ENCODE measurements at regions not wholly inside any gene's neighbourhood (a gene's known extent, or its start where the extent isn't known, plus 50 kb on each side); places are given as distances from the start of the nearest gene placed in this dataset.
A peak's percentile ranks its signal among the peaks of the same experiment; 100 is the strongest.

DNA sequence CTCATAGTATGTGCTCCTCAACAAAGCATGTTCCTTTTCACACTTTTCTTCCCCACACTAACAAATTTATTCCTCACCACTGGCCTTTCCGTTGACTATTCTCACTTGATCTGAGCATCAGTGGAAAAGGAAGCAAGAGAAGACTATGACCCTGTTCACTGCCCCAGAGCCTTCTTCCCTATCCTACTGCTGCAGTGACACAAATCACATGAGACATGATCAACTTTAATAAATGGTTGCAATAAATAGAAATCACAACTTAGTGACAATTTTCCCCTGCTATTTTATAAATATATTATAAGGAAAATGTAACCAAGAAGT, 438.7 kb upstream of the SOX9 start:
- DNase-seq, result no peak

DNA sequence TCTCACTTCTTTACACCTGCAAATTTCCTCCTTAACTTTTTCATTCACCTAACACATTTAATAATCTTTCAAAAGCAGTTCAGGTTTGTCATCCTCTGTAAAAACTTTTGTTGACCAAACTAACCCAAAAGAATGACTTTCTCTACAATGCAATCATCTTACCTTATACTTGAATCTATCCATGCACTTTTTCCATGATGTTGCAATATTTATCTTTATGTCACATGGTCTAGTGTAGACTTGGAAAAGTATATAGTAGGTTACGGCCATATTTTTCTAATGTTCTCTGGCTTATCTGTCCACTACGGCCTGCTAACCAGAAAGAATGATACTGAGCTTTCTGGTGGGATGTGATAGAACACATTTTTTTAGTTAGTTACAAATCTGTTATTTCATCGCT, 431.0 kb upstream of the SOX9 start:
- no peak for DNase-seq

DNA sequence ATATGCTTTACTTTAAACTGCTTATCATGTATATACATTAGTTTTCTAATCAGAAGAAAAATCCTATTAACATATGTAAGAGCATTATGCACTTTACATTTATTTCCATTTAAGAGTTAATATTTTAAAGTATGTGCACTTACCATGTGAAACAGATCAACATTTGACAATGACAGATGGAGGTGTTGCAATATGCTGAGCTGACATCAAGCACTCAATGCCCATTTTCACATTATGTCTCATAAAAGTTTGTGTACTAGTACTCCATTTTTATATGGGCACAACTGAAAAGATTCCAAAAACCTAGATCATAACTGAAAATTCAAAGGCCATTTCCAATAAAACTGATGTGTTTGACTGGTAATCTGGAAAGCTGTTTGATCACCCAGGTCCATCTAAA, 420.9 kb upstream of the SOX9 start:
- no peak for DNase-seq

DNA sequence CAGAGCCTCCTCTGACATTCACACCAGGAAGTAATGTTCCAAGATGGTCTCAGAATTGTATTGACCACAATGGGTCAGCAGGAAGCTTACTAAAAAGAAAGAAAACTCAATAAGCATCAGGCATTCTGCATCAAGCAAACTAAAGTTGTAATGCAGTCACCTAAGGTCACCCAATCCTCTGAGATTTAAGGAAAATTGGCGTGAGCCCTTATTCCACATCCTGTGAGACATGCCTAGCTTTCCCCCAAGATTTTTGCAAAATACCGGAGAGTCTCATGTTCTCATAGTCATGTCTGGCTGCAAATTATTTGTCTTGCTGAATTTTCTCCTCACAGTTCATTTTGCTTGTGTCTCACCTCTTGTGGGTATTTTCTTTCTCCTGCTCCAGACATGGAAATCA, 417.1 kb upstream of the SOX9 start:
- DNase-seq, result no peak

DNA sequence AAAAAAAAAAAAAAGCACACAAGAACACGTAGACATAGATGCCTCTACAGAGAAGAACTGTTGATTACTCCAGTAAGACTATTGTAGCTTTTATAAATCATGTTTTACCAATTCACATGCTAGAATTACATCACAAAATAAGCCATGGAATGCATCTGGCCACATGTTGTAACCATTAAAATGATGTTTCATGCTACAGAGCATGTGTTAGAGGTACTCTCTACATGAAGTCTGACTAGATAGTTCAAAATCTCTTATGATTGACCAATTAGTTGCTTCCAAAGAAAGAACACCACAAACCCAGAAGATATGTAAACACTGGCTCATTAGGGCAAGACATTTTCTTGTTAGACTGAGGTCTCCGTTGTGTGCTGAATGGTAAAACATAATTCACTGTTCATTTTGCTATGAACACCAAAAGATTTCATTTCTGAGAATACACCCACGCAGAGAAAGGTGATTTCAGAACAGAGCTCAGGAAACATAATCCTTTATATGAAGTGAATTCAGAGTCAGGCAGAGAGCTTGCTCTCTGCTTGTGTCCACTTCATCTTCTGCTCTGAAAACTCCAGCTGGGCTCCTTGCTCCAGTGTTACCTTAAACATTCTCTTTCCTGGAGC, 411.4 kb upstream of the SOX9 start:
- DNase-seq, result no peak

DNA sequence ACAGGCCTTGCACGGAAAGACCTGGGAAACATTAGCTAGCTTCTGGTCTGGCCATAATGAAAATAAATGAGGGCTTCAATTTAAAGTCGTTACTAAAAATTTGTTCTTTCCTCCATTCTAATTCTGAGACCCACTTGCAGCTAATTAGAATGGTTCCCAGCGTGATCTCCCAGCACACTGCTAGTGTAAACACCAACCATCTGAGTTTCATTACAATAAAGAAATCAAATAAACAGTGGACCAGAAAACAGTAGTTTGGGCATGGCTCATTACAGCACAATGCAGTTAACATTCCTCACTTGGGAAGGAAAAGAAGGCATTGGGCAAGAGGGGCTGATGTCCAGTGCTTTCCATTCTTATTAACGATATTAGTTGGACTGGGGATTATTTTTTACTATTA, 410.9 kb upstream of the SOX9 start:
- DNase-seq, result no peak

DNA sequence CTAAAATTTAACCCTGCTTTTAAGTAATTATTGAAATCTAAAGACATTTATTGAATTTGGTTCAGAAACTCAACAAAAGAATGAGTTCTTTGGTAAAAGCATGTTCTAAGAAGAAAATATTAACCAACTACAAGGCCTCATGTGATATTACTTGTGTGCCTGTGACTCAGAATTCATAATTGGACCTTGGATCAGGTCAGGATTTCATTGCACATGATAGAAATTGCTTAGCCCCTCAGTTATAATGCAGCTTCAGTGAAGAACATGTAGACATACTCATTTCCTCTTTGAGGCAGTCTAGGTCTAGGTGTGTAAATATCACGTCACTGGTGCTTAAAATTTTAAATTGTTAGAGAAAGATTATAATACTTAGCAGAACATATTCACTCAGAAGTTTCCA, 410.0 kb upstream of the SOX9 start:
- no peak for DNase-seq

DNA sequence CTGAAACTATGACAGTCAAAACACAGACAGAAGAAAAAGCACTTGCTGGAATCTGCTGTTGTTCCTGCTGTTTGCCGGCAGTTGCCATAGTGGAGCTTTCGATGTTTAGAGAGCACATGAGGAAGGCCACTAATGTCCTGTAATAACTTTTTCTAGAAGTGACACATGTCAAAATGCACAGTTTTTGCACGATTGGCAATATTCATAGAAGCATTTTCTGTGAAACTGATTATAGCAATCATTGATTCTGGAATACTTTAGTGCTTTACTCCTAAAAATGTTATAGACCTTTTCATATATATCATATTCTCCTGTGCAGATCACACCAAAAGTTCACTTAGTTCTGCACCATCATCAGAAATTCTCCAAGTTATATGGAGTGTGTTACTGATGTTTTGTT, 407.0 kb upstream of the SOX9 start:
- no peak for DNase-seq

DNA sequence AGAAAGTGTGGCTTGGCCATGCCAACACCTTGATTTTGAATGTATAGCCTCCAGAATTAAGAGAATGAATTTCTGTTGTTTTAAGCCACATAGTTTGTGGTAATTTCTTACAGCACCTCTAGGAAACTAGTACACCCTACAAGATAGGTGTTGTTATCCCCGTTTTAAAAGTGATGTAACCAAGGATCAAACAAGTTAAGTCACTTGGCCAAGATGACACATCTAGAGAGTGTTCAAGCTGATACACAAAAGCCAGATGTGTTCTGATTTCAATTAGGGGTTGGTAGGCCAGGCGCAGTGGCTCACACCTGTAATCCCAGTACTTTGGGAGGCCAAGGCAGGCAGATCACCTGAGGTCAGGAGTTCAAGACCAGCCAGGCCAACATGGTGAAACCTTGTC, 396.5 kb upstream of the SOX9 start:
- no peak for DNase-seq

DNA sequence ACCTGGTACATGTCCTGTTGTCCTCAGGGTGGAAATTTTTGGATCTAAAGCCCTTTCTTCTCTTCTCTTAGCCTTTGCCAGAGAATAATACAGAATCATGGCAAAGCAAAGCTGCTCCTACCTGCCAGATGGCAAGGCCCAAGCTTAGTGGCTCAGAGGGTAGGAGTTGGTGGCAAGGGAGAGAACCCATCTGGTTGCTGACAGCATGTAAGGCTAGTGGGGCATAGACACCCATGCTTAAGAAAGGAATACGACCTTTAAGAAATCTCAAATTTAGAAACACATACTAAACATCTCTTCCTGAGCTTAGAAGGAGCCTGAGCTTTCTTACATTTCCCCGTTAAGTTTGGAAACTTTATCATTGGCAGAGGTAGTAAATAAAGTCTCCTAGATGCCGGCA, 395.0 kb upstream of the SOX9 start:
- DNase-seq, result no peak

DNA sequence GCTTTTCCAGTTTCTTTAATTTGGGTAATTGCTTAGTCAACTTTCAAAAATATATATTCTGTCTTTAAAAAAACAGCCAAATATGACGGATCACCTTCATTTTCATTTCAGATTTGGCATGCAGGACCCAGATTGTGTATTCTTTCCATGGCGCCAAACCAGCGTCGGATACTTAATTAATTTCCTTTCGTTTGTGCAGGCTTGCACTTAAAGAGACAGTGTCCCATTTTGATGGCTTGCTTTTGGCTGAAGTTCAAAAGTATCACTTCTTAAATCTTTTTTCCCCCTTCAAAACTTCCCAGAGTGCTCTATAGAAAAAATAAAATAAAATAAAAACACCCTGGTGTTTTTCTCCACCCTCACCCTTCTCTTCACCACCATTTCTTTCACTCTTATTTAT, 394.5 kb upstream of the SOX9 start:
- DNase-seq, result peak; percentile 35 to 48

DNA sequence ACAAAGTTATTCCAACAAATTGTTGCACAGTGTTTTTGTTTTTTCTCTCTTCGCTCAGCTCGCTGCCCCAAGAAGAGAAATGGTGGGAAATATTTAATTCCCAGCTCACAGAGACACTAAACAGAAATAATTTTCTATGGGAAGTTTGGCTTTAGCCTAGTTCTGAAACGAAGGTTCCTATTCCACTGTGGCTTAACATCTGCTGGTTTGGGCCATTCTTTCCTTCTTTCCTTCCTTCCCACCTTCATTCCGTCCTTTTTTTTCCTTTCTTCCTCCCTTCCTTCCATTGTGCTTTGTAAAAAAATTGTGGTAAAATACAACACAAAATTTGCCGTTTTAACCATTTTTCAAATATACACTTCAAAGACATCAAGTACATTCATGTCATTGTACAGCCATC, 393.5 kb upstream of the SOX9 start:
- no peak for DNase-seq

DNA sequence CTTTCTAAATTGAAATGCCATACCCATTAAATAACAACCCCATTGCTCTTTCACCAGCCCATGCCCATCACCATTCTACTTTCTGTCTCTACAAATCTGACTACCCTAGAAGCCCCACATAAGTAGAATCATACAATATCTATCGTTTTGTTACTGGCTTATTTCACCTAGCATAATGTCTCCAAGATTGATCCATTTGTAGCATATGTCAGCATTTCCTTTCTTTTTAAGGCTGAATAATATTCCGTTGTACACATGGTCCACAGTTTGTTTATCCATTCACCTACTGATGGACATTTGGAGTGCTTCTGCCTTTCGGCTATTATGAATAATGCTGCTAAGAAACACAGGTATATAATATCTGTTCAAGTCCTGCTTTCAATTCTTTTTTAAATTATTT, 393.1 kb upstream of the SOX9 start:
- DNase-seq, result no peak

DNA sequence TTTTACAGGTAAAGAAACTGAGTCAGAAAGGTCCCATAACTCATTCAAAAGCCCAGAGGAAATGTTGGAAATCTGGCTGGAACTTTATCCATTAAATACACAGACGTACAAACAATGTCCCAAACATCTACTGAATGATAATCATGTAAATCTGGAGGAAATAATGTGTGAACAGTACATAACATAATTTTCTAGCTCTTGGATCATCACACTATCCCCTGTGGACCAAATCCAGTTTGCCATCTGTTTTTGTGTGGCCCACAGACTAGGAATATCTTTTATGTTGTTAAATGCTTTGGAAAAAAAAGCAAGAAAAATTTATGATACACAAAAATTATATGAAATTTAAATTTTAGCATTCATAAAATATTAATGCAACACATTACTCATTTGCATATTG, 389.9 kb upstream of the SOX9 start:
- DNase-seq, result no peak

DNA sequence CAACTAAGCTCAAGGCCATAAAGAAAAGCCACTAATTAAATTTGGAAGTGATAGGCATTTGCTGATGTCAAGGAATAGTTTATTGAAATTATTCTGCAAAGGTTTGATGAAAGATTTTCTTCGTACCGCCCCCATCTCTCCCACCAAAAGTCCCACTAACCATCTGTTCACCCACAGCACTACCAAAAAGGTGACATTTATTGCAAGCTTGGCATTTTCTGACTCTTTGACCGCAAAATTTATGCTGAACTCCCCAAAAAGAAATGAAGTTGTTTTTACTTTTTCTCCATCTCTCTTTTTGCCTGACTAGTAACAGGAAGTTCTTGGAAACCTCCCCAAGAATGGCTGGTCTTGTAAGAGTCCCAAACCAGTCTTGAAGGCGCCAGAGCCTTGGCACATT, 384.9 kb upstream of the SOX9 start:
- no peak for DNase-seq

DNA sequence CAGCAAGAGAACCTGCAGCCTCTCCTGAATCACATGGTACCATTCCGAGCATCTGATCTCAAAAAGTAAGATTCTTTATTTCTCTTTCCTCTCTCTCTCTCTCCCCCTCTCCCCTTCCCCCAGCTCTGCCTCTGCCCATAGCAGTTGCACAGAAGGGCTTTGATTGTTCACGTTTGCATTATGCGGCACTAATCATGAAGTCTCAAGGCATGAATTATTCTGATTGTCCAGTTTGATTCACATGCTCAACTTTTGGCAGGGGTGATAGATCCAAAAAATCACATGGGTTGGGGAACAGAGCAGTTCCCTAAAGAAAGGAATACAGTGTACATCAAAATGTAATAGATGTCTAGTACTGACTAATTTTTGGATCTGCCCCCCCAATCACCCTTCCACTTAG, 380.0 kb upstream of the SOX9 start:
- no peak for DNase-seq

DNA sequence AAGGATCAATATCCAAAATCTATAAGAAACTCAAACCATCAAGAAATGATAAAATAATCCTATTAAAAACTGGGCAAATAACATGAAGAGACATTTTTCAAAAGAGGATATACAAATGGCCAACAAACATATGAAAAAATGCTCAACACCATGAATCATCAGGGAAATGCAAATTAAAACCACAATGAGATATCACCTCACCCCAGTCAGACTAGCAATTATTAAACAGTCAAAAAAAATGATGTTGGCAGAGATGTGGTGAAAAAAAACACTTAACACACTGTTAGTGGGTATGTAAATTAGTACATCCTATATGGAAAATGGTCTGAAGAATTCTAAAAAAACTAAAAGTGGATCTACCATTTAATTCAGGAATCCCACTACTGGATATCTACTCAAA, 379.0 kb upstream of the SOX9 start:
- DNase-seq, result no peak

DNA sequence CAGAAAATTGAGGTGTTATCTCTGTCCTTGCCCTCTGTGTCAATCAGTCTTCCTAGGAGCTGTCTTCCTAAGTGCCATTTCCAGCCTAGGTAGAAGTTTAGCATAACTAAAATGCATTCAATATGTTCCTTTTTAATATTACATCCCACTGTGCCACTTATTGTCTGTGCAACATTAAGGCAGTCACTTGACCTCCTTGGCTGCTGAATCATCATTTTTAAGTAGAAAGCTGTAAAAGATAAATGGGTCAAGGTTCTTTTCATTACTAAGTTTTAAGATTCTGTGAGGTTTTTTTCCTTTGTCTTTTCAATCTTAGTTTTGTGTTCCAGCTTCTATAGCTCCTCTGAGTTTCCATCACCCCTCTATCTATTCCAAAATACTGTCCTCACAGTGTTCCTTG, 371.9 kb upstream of the SOX9 start:
- no peak for DNase-seq

DNA sequence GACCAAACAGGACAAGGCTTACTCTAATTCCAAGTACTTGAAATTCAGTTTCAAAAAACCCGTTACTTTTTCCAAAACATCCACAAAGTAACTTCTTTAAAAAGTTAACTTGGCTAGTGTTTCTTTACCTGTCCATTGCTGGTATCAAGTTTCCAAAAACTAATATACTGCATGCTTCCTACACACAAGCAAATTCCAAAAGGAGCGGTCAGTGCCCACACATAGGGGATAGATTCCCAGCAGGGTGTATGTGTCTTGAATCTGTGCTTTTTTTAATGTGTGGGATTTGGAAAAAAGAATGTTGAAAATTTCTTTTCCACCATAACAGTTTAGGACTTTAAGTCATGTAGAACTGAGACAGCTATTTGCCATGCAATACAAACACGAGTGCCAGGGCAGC, 367.8 kb upstream of the SOX9 start:
- DNase-seq, result no peak

DNA sequence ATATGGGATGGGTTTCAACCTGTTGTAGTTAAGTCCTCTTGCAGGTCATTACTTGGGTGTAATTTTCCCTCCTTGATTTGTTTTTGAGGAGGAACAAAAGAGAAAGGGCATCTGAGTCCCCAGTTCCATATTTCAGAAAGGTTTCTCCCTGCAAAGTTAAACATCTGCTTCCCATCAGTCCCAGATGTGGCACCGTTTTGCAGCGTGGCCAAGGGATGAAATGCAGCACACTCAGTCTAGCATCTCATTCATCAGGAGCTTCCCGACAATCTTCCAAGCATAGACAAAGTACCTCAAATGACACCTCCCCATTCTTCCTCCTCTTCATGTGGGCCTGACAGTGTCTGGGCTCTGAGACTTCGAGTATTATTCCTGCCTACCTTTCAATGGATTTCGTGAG, 363.7 kb upstream of the SOX9 start:
- DNase-seq, result no peak

DNA sequence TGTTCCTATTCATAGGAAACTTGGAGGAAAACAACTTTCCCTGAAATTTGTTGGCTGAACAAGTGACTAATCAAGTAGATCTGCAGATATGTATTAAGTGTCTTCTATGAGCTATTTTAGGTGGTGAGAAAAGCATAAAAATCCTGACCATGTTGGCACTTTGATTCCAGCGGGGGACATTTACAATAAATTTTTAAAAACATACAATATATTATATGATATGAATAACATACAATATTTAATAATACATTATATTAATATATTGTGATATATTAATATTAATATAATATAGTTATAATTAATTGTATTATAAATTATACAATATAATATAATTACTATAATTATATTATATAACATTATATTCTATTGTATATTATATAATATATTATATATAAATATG, 362.9 kb upstream of the SOX9 start:
- DNase-seq, result no peak

DNA sequence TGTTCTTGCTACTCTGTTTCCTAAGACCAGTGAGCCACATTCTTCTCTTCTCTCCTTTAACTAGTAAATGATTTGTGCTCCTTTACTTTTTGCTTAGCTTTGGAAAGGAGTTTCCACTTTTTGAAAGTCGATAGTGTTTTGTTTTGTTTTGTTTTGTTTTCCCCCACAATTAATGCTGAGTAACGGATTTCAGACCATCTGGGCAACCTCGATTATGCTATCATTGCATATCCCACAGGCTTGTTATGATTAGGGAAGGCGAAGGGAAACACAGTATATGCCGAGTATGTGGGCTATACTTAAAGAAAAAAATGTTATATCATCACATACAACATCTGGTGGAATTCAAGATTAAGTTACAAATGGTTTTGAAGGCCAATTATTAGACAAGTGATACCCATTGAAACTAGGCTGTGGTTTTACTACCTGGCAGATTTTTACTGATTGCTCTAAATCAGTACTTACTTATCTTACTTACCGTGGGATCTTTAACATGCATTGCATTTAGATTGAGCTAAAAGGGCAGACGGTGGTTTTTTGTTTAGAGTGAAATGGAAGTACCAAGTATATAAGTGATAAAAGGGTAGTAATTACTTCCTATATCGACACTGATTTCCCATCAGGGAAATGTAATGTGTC, 361.3 kb upstream of the SOX9 start:
- DNase-seq, result no peak

DNA sequence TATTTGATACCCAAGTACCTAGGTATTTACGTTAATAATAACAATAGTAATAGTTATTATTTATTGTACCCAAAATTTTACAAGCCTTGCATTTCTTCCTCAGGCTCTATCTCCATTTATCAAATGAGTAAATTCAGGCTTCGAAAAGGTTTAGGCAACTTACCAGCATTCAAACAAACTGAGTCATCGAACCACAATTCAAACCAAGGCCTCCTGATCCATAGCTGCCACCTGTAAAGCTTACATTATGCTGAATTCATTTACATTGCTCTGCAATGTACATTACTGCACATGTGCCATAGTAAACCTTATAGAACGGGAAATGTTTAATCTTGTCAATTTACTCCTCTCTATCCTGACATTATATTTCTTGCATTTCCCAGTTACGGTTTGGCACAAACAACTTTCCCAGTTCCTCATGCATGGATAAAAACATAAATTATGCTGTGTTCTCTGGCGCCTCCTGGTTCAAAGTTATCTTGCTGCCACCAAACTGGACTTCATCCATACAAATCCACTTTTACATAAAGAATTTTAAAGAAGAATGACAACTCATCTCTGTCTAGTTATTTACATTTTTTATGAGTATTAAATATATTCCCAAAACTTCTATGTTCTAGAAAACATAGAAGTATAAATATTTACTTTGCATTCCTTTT, 360.6 kb upstream of the SOX9 start:
- DNase-seq, result no peak

DNA sequence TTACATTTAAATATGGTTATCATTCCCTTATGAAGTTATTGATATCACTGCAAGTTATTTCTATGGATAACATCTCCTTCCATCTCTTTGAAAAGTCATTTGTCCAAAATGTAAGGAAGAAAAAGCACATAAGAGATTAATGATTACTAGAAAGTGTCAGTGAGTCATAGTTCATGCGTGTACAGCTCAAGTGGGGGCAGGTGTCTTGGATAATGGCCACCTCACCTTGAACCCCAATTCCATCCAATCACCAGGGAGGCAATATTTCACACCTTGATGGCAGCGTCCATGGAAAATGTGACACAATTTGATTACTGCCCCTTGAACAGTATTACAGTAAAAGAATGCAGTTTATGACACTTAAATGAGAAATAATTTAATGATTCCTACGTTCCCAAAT, 358.3 kb upstream of the SOX9 start:
- no peak for DNase-seq

Measured in right lung (tissue), 2 donors.